ENCODE measurements at regions not wholly inside any gene's neighbourhood (a gene's known extent, or its start where the extent isn't known, plus 50 kb on each side); places are given as distances from the start of the nearest gene placed in this dataset.

- Histone ChIP-seq H3K9ac (no peak overlapping the region), H3K4me2 (ENCODE audit: low read length) (no peak overlapping the region), H2AFZ (no peak overlapping the region), H3K4me3 (ENCODE audit: low read depth, low read length) (no peak overlapping the region), H3K79me2 (no peaks in the 10 kb centered on the region), H3K9me3 (ENCODE audit: control insufficient read depth, low read length) (no peaks in the 10 kb centered on the region), H3K27me3 (ENCODE audit: control insufficient read depth, insufficient read depth, low read length) (no peaks in the 10 kb centered on the region), H3K4me1 (no peaks in the 10 kb centered on the region), H3K36me3 (ENCODE audit: control insufficient read depth, insufficient read depth, low read length) (no peaks in the 10 kb centered on the region), H3K27ac (no peak overlapping the region)
- TF ChIP-seq CTCF (IDR thresholded peaks at IDR 0.05) = no peak
Observed at GRCh38 chr1:4121834-4122512, 221.9 kb upstream of the C1orf174 start.

GRCh38 chr1:4122513-4123160 is 222.6 kb upstream of the C1orf174 start:
- TF ChIP-seq CTCF (IDR thresholded peaks at IDR 0.05) = no peak
- H2AFZ ChIP-seq = no peak overlapping the region
- no peaks in the 10 kb centered on the region for H3K36me3 ChIP-seq (ENCODE audit: control insufficient read depth, insufficient read depth, low read length)
- H3K4me2 ChIP-seq (ENCODE audit: low read length) = no peak overlapping the region
- H3K9me3 ChIP-seq (ENCODE audit: control insufficient read depth, low read length) = no peaks in the 10 kb centered on the region
- no peak overlapping the region for H3K9ac ChIP-seq
- no peak overlapping the region for H3K27ac ChIP-seq
- H3K4me3 ChIP-seq (ENCODE audit: low read depth, low read length) = no peak overlapping the region
- no peaks in the 10 kb centered on the region for H3K79me2 ChIP-seq
- H3K4me1 ChIP-seq = no peaks in the 10 kb centered on the region
- no peaks in the 10 kb centered on the region for H3K27me3 ChIP-seq (ENCODE audit: control insufficient read depth, insufficient read depth, low read length)

GRCh38 chr1:4124631-4125145 is 224.6 kb upstream of the C1orf174 start:
- Histone ChIP-seq H3K9me3 (ENCODE audit: control insufficient read depth, low read length) (no peaks in the 10 kb centered on the region), H3K4me1 (no peaks in the 10 kb centered on the region), H3K27me3 (ENCODE audit: control insufficient read depth, insufficient read depth, low read length) (no peaks in the 10 kb centered on the region), H2AFZ (no peak overlapping the region), H3K79me2 (no peaks in the 10 kb centered on the region), H3K4me3 (ENCODE audit: low read depth, low read length) (no peak overlapping the region), H3K27ac (no peak overlapping the region), H3K9ac (no peak overlapping the region), H3K36me3 (ENCODE audit: control insufficient read depth, insufficient read depth, low read length) (no peaks in the 10 kb centered on the region), H3K4me2 (ENCODE audit: low read length) (no peak overlapping the region)
- no peak for TF ChIP-seq CTCF (IDR thresholded peaks at IDR 0.05)

GRCh38 chr1:4126251-4126650 is 226.2 kb upstream of the C1orf174 start:
- no peaks in the 10 kb centered on the region for H3K79me2 ChIP-seq
- no peak overlapping the region for H3K4me2 ChIP-seq (ENCODE audit: low read length)
- no peak overlapping the region for H3K4me3 ChIP-seq (ENCODE audit: low read depth, low read length)
- no peak overlapping the region for H3K9ac ChIP-seq
- H3K4me1 ChIP-seq = no peaks in the 10 kb centered on the region
- H3K27me3 ChIP-seq (ENCODE audit: control insufficient read depth, insufficient read depth, low read length) = no peaks in the 10 kb centered on the region
- no peak overlapping the region for H3K27ac ChIP-seq
- no peaks in the 10 kb centered on the region for H3K36me3 ChIP-seq (ENCODE audit: control insufficient read depth, insufficient read depth, low read length)
- no peaks in the 10 kb centered on the region for H3K9me3 ChIP-seq (ENCODE audit: control insufficient read depth, low read length)
- no peak overlapping the region for H2AFZ ChIP-seq
- no peak for TF ChIP-seq CTCF (IDR thresholded peaks at IDR 0.05)

All from parathyroid adenoma (tissue), 2 donors.